Mesenchymal stem cell (in vitro differentiated cells and primary cell): ENCODE measurements at regions not wholly inside any gene's neighbourhood (a gene's known extent, or its start where the extent isn't known, plus 50 kb on each side); places are given as distances from the start of the nearest gene placed in this dataset.

Experiments
- DNase-seq: peaks from one replicate; pipeline ENCODE4 v3.0.0-alpha.2; 2013
- H2AFZ ChIP-seq: one replicate; pipeline ENCODE4 v1.6.1; 2013; ENCODE audit warnings: low read depth, mild to moderate bottlenecking, control low read depth, inconsistent platforms, low read length, moderate library complexity
- H2AK5ac ChIP-seq: 2 replicates; pipeline ENCODE4 v1.6.1; 2013; ENCODE audit warnings: low read length, moderate library complexity, mild to moderate bottlenecking, inconsistent platforms; ENCODE audit not compliant: severe bottlenecking
- H2BK120ac ChIP-seq: one replicate; pipeline ENCODE4 v1.6.1; 2013; ENCODE audit warnings: low read depth, mild to moderate bottlenecking, inconsistent platforms, low read length, moderate library complexity
- H2BK12ac ChIP-seq, 2 experiments: one replicate each; pipeline ENCODE4 v1.6.1; 2013; ENCODE audit warnings: inconsistent platforms in 2 of 2, low read length in 2 of 2, mild to moderate bottlenecking in 2 of 2, moderate library complexity in 2 of 2, control low read depth in 1 of 2
- H2BK15ac ChIP-seq: one replicate; pipeline ENCODE4 v1.6.1; 2013; ENCODE audit warnings: mild to moderate bottlenecking, low read depth, inconsistent platforms; ENCODE audit not compliant: poor library complexity, severe bottlenecking
- H2BK5ac ChIP-seq: 2 replicates; pipeline ENCODE4 v1.6.1; 2013; ENCODE audit warnings: low read depth, mild to moderate bottlenecking, low read length, control low read depth, inconsistent platforms; ENCODE audit not compliant: poor library complexity, severe bottlenecking
- H3K14ac ChIP-seq, 2 experiments: one replicate each; pipeline ENCODE4 v1.6.1; 2013; ENCODE audit warnings: inconsistent platforms in 2 of 2, low read length in 2 of 2, control low read depth in 1 of 2, mild to moderate bottlenecking in 1 of 2, moderate library complexity in 1 of 2
- H3K18ac ChIP-seq, 2 experiments: one replicate each; pipeline ENCODE4 v1.6.1; 2013; ENCODE audit warnings: inconsistent platforms in 2 of 2, low read length in 2 of 2, control low read depth in 1 of 2, low read depth in 1 of 2, mild to moderate bottlenecking in 1 of 2
- H3K23ac ChIP-seq, 2 experiments: one replicate each; pipeline ENCODE4 v1.6.1; 2013; ENCODE audit warnings: inconsistent platforms in 2 of 2, low read length in 2 of 2, mild to moderate bottlenecking in 2 of 2, moderate library complexity in 2 of 2, control low read depth in 1 of 2
- H3K27ac ChIP-seq: 2 replicates; pipeline ENCODE4 v1.5.1; 2013; ENCODE audit warnings: mild to moderate bottlenecking, moderate library complexity, low read length, control low read depth, inconsistent platforms; ENCODE audit not compliant: poor library complexity, severe bottlenecking
- H3K27me3 ChIP-seq, 2 experiments: 2 replicates each; pipeline versions ENCODE4 v1.6.1 to v1.7.0; 2013; ENCODE audit warnings: low read length in 2 of 2, mild to moderate bottlenecking in 2 of 2, moderate library complexity in 2 of 2, control low read depth in 1 of 2, inconsistent platforms in 1 of 2; ENCODE audit not compliant: control insufficient read depth in 1 of 2, insufficient read depth in 1 of 2
- H3K36me3 ChIP-seq, 2 experiments: 2 replicates each; pipeline versions ENCODE4 v1.6.1 to v1.7.0; 2013; ENCODE audit warnings: low read length in 2 of 2, control low read depth in 1 of 2, inconsistent platforms in 1 of 2, low read depth in 1 of 2, mild to moderate bottlenecking in 1 of 2; ENCODE audit not compliant: insufficient read depth in 2 of 2, control insufficient read depth in 1 of 2
- H3K4ac ChIP-seq, 2 experiments: one replicate each; pipeline ENCODE4 v1.6.1; 2013; ENCODE audit warnings: inconsistent platforms in 2 of 2, low read length in 2 of 2, mild to moderate bottlenecking in 2 of 2, moderate library complexity in 2 of 2, control low read depth in 1 of 2, low read depth in 1 of 2
- H3K4me1 ChIP-seq: 2 replicates; pipeline ENCODE4 v1.6.1; 2013; ENCODE audit warnings: low read depth, low read length, control low read depth; ENCODE audit not compliant: control insufficient read depth, insufficient read depth
- H3K4me2 ChIP-seq: 2 replicates; pipeline ENCODE4 v1.6.1; 2013; ENCODE audit warnings: low read length, mild to moderate bottlenecking, inconsistent platforms; ENCODE audit not compliant: poor library complexity, severe bottlenecking
- H3K4me3 ChIP-seq, 2 experiments: 2 replicates each; pipeline versions ENCODE4 v1.5.1 to v1.7.0; 2013; ENCODE audit warnings: low read length in 2 of 2, mild to moderate bottlenecking in 2 of 2, control low read depth in 1 of 2, low read depth in 1 of 2; ENCODE audit not compliant: insufficient read depth in 1 of 2
- H3K79me1 ChIP-seq: replicated peaks from 2 replicates; pipeline ENCODE4 v1.6.1; 2013; ENCODE audit warnings: mild to moderate bottlenecking, control low read depth, low read length, inconsistent platforms; ENCODE audit not compliant: poor library complexity, severe bottlenecking
- H3K9ac ChIP-seq: 2 replicates; pipeline ENCODE4 v1.7.0; 2013; ENCODE audit warnings: mild to moderate bottlenecking, low read length, moderate library complexity
- H3K9me3 ChIP-seq: 2 replicates; pipeline ENCODE4 v1.7.0; 2013; ENCODE audit warnings: mild to moderate bottlenecking, low read length; ENCODE audit not compliant: control insufficient read depth
- H4K8ac ChIP-seq: one replicate; pipeline ENCODE4 v1.6.1; 2013; ENCODE audit warnings: inconsistent platforms, mild to moderate bottlenecking, low read length, moderate library complexity
- H4K91ac ChIP-seq: one replicate; pipeline ENCODE4 v1.6.1; 2013; ENCODE audit warnings: mild to moderate bottlenecking, low read length, inconsistent platforms
- WGBS: methylation state at CpG from one replicate; pipeline ENCODE4 v1.1.7; 2013; ENCODE audit warnings: mixed read lengths; 5-methylcytosine and 5-hydroxymethylcytosine counted together

DNA sequence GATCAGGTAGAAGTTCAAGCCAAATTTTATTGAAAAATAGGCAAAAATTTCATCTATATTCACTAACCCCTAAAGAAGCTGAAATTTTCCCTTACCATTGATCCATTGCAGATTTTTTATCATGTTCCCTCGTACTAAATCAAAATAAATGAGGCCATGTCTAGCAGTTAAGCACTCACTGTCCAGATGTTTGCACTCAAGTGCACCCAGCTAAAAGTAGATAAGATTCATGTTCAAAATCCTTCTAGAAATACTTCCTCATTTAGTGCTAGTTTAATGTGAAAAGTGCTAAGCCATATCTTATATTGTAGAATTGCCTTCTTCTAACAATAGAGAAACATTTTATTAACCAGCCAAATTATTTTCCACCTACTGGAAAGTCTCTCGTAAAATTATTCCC, 164.7 kb upstream of the UBE2E2 start:
- H3K36me3 ChIP-seq, result no peaks in the 10 kb centered on the region
- DNase-seq, result no peak
- no peak overlapping the region for H3K4ac ChIP-seq
- H3K27ac ChIP-seq, result no peak overlapping the region
- no peaks in the 10 kb centered on the region for H3K9me3 ChIP-seq
- H4K8ac ChIP-seq, result no peak overlapping the region
- no peaks in the 10 kb centered on the region for H3K27me3 ChIP-seq
- no peaks in the 10 kb centered on the region for H3K79me1 ChIP-seq
- no peak overlapping the region for H2BK12ac ChIP-seq
- H2AK5ac ChIP-seq, result no peak overlapping the region
- H2BK5ac ChIP-seq, result no peak overlapping the region
- peaks cover 5% of the 10 kb centered on the region for H3K4me1 ChIP-seq
- no peak overlapping the region for H4K91ac ChIP-seq
- no peak overlapping the region for H2BK15ac ChIP-seq
- no peak overlapping the region for H3K9ac ChIP-seq
- 68% methylated on average over 2 of the region's 2 CpGs for WGBS
- no peak overlapping the region for H2AFZ ChIP-seq
- H3K14ac ChIP-seq, result no peak overlapping the region
- no peak overlapping the region for H2BK120ac ChIP-seq
- H3K18ac ChIP-seq, result no peak overlapping the region
- H3K23ac ChIP-seq, result no peak overlapping the region
- no peak overlapping the region for H3K4me2 ChIP-seq
- no peak overlapping the region for H3K4me3 ChIP-seq

DNA sequence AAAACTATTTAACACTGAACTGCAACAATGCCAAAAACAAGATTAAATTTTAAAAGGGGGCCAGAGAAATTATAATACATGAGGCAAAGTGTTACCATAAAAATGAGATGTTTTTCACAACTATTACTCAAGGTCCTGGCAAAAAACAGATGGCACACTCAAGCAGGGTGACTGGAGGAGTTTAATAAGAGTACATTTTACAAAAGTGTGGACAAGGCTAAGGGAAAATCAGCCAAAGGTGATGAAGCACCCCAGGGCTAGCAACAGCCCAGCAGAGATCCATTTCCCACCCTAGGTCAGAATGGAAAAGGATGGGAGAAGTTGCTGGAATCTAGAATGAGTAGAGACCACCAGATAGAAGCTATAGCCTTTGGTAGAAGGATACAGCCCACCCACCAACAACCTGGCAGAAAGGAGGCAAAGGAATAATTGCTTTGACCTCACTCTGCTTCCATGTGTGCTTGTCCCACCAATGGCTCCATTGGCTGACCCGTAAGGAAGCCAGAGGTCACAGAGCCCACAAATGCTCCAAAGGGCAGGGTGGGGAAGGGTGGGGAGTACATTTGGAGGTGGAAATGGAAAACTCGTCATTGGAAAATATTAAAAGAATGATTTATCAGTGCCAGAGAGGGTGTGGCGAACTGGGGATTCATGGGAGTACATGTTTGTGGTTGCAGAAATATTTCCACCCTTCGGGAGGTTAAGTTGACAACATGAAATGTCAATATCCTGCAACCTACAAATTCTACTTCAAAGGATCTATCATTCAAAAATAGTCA, 161.0 kb upstream of the UBE2E2 start:
- Histone ChIP-seq H3K4me3 (no peak overlapping the region), H3K9ac (no peak overlapping the region), H3K27ac (no peak overlapping the region), H3K4ac (no peak overlapping the region), H2BK12ac (no peak overlapping the region), H4K8ac (no peak overlapping the region), H3K27me3 (no peaks in the 10 kb centered on the region), H3K4me2 (no peak overlapping the region), H2AK5ac (no peak overlapping the region), H3K79me1 (no peaks in the 10 kb centered on the region), H3K36me3 (no peaks in the 10 kb centered on the region), H3K4me1 (peaks cover 2% of the 10 kb centered on the region), H2BK5ac (no peak overlapping the region), H3K14ac (no peak overlapping the region), H4K91ac (no peak overlapping the region), H2BK15ac (no peak overlapping the region), H3K18ac (no peak overlapping the region), H3K9me3 (peaks cover 6% of the 10 kb centered on the region), H3K23ac (no peak overlapping the region), H2AFZ (no peak overlapping the region), H2BK120ac (no peak overlapping the region)
- 93% methylated on average over 2 of the region's 4 CpGs for WGBS
- DNase-seq, result no peak

DNA sequence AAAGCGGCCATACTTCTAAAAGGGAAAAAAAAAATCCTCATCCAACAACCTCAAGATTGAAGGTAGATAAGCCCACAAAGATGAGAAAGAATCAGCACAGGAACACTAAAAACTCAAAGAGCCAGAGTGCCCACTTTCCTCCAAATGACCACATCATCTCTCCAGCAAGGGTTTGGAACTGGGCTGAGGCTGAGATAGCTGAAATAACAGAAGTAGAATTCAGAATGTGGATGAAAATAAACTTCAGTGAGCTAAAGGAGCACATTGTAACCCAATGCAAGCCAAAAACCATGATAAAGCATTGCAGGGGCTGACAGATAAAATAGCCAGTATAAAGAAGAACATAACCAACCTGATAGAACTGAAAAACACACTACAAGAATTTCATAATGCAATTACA, 158.7 kb upstream of the UBE2E2 start:
- Histone ChIP-seq H2AFZ (no peak overlapping the region), H3K18ac (no peak overlapping the region), H3K36me3 (no peaks in the 10 kb centered on the region), H2BK15ac (no peak overlapping the region), H3K9ac (no peak overlapping the region), H3K4me2 (no peak overlapping the region), H2AK5ac (no peak overlapping the region), H2BK120ac (no peak overlapping the region), H3K9me3 (peaks cover 19% of the 10 kb centered on the region), H3K4ac (no peak overlapping the region), H3K27ac (no peak overlapping the region), H3K79me1 (no peaks in the 10 kb centered on the region), H2BK12ac (no peak overlapping the region), H3K23ac (no peak overlapping the region), H3K27me3 (no peaks in the 10 kb centered on the region), H4K91ac (no peak overlapping the region), H3K4me1 (peaks cover 2% of the 10 kb centered on the region), H3K4me3 (no peak overlapping the region), H3K14ac (no peak overlapping the region), H2BK5ac (no peak overlapping the region), H4K8ac (no peak overlapping the region)
- WGBS, result 100% methylated on average over 1 of the region's 1 CpG
- DNase-seq, result no peak

DNA sequence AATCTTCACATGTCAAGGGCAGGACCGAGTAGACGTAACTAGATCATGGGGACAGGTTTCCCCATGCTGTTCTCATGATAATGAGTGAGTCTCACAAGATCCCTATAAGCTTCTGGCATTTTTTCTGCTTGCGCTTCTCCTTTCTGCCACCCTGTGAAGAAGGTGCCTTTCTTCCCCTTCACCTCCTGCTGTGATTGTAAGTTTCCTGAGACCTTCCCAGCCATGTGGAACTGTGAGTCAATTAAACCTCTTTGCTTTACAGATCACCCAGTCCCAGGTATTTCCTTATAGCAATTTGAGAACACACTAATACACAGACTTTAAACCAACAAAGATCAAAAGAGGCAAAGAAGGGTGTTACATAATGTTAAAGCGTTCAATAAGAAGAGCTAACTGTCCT, 156.6 kb upstream of the UBE2E2 start:
- Histone ChIP-seq H2BK15ac (no peak overlapping the region), H3K14ac (no peak overlapping the region), H3K9ac (no peak overlapping the region), H3K79me1 (no peaks in the 10 kb centered on the region), H2BK12ac (no peak overlapping the region), H2BK120ac (no peak overlapping the region), H4K91ac (no peak overlapping the region), H3K36me3 (no peaks in the 10 kb centered on the region), H3K4ac (no peak overlapping the region), H4K8ac (no peak overlapping the region), H2AFZ (no peak overlapping the region), H3K4me1 (peaks cover 2% of the 10 kb centered on the region), H3K4me2 (no peak overlapping the region), H3K4me3 (no peak overlapping the region), H3K18ac (no peak overlapping the region), H2AK5ac (no peak overlapping the region), H2BK5ac (no peak overlapping the region), H3K9me3 (peaks cover 19% of the 10 kb centered on the region), H3K23ac (no peak overlapping the region), H3K27me3 (no peaks in the 10 kb centered on the region), H3K27ac (no peak overlapping the region)
- 79% methylated on average over 3 of the region's 4 CpGs for WGBS
- DNase-seq, result no peak
